Left hindlimb (tissue), 1 donor: ENCODE measurements at regions not wholly inside any gene's neighbourhood (a gene's known extent, or its start where the extent isn't known, plus 50 kb on each side); places are given as distances from the start of the nearest gene placed in this dataset.
"Not testable (repeated sequence)": the region's sequence is repeated elsewhere in the genome, so short reads cannot be mapped to it uniquely, and the experiment has no call there.

Source experiments
- DNase-seq: peaks from one replicate; pipeline ENCODE4 v3.0.0-alpha.2; 2018

GRCh38 chr18:56438480-56438879 is 199.9 kb downstream of the TXNL1 start:
- not testable (repeated sequence) for DNase-seq

- DNase-seq: no peak
Observed at GRCh38 chr18:56436651-56437050, 201.7 kb downstream of the TXNL1 start.

DNA sequence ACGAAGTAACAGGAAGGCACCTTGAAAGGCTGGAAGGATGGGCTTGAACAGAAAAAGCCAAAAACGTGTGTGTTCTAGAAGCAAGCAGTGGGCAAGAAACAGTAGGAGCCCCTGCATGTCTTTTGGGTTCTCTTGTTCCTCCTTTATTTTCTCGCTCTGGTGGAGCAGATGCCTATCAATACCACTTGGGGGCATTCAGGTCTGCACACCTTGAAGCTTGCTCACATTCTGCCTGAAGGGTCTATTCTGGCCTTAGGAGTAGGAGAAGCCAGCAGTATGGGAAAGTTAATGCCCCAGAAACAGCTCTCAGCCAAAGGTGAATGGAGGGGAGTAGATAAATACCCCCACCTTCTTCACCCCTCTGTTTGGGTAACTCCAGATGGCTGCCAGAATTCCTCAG is 204.5 kb downstream of the TXNL1 start:
- no peak for DNase-seq

DNA sequence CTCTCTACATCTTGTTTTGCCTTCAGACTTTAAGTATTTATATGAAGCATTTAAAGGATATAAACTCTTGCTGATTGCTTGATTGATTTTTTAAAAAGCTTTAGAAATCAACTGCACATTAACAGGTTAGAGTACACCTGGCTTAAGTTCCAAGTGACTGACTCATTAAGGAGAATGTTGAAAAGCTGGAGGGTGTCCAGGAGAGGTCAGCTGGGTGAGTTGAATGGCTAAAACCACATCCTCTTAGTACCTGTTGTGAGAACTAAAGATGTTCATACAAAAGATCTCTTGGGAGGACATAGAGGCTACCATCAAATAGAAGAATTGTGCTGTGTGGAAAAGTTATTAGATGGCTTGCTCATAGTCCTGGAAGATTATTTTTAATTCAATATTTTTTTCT is 206.8 kb downstream of the TXNL1 start:
- no peak for DNase-seq

GRCh38 chr18:56423626-56424025 is 214.8 kb downstream of the TXNL1 start:
- no peak for DNase-seq

DNA sequence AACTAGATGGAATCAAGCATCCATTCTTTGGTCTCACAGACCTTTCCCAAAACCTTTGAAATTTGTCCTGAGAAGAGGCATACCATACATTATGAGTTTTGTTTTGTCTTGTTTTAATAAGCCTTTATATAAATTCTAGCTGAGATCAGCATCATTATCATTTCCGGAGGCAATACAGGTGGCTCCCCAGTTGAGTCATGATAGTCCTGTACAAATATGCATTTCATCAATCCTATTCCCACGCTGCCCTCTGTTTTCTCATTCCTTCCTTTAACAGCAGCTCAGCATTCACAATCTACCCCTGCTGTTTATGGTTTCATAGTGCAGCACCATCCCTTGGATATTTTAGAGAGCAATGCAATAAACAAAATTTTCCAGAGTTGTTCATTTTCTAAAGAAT is 216.7 kb downstream of the TXNL1 start:
- DNase-seq: no peak

DNA sequence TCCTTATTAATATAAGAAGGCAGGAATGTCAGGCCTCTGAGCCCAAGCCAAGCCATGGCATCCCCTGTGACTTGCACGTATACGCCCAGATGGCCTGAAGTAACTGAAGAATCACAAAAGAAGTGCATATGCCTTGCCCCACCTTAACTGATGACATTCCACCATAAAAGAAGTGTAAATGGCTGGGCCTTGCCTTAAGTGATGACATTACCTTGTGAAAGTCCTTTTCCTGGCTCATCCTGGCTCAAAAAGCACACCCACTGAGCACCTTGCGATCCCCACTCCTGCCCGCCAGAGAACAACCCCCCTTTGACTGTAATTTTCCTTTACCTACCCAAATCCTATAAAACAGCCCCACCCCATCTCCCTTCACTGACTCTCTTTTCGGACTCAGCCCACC is 217.5 kb downstream of the TXNL1 start:
- not testable (repeated sequence) for DNase-seq

- no peak for DNase-seq
Observed at GRCh38 chr18:56414357-56414756, 224.0 kb downstream of the TXNL1 start.

- no peak for DNase-seq
Observed at GRCh38 chr18:56413862-56414261, 224.5 kb downstream of the TXNL1 start.

DNA sequence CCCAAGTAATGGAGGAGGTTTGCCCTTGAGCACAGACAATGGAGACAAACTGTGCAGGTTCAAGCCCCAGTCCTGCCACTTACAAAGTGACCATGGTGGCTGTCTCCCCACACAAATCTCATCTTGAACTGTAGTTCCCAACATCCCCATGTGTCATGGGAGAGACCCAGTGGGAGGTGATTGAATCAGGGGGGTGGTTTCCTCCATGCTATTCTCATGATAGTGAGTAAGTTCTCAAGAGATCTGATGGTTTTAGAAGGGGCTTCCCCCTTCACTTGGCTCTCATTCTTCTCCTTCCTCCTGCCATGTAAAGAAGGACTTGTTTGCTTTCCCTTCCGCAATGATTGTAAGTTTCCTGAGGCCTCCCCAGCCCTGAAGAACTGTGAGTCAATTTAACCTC is 225.4 kb downstream of the TXNL1 start:
- DNase-seq: no peak

DNA sequence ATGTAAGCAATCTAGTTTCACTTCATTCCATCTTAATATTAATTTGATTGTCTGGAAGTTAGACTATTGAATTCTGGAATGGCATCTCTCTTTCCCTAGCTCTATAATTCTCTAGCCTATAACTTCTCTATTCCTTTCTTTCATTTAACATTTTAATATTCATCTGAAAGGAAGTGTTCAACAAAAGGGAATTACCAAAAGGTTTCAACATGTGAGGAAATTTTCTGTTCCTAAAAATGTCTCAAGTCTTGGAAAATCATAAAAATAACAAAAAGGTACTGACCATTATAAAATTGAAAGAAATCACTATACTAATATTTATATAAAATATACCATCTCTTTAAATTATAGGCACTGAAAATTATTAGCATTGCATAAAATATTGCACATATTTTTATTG is 228.7 kb downstream of the TXNL1 start:
- DNase-seq: no peak

GRCh38 chr18:56407646-56408180 is 230.7 kb downstream of the TXNL1 start:
- DNase-seq: no peak

DNA sequence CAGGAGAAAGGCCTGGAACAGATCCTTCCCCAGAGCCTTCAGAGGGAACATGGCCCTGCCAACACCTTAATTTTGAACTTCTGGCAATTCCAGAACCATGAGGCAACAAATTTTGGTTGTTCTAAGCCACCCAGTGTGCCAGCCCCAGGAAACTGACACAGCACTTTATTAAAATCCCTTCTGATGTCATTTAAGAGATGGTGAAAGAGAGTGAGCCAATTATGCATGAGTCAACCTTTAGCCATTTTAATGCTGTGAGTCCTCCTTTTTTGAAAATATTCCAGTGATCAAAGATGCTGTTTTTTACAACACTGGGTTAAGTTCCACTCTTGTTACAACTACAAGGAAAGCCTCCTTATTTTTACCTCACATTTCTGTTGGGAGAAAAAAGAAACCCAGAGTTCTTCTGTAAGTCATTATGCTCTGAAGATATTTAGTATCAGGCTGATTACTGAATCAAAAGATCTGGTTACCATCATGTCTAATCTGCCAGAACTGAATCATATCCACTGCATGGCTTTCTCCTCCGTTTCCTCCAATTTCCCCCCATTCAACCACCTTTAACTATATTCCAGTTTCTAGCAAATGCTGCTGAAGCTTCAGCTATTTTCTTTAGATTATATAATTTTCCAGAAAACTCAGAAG is 235.4 kb downstream of the TXNL1 start:
- no peak for DNase-seq

GRCh38 chr18:56393870-56394269 is 244.5 kb downstream of the TXNL1 start:
- no peak for DNase-seq

DNA sequence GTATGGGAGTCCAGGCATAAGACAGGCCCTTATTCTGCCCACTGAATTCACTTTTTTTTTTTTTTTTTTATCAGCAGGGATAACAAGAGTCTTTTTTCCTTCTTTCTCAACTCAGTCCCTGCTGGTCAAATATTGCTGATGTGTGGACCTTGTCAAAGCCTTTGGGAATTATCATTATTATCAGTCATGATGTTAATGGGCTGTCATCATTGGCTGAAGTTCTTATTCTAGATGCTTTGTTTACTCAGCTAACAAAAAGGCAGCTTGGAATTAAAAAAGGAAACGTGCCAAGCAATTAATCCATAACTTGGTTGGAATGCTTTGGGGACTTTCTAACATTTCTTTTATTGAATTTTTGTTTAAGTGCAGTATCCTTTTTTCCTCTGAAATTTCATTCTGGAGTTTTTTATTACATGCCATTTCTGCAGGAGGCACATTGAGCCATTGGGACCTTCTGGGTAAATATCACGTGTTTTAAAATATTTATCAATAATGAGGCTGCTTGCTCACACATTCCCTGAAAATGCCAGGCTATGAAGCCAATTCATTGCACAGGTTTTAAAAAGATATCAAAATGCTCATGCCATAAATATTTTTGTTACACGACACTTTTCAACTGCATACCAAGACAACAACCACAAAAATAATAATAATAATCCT is 246.3 kb downstream of the TXNL1 start:
- no peak for DNase-seq

GRCh38 chr18:56390626-56391025 is 247.8 kb downstream of the TXNL1 start:
- DNase-seq: no peak

- DNase-seq: no peak
Observed at GRCh38 chr18:56389190-56389589, 249.2 kb downstream of the TXNL1 start.

DNA sequence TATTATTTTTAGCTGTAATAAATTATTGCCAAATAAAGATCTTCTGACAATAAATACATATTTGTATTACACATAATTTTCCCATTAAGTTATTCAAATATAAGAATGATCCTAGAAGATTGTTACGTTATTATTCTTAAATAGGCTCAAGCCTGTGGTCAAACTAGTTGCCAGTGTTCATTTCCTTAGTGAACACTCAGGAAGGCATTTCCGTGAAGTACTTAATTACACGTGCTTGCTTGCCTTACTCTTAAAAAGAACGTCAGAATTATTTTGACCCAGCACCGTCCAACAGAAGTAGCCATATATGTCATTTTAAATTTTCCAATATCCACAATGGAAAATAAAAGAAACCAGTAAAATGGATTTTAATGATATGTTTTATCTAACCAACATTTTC is 249.8 kb downstream of the TXNL1 start:
- no peak for DNase-seq

DNA sequence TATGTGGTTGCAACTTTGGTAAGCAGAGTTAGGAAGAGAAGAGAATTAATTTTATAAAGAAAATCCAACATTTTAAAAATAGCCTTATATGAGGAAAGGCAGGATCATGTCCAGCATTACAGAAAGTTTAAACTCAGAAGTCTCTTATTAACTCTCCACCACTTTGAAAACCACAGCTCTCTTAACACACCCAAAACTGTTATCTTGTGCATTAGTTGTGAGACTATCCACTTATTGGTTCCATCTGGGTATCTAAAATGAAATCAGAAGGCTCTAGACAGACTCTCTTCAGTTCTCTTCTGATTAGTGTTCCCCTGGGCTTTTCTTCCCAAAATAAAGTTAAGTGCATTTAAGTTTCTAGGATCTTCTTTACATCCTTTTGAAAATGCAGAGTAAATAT is 251.5 kb downstream of the TXNL1 start:
- no peak for DNase-seq

- DNase-seq: no peak
Observed at GRCh38 chr18:56383349-56383748, 255.0 kb downstream of the TXNL1 start.

- no peak for DNase-seq
Observed at GRCh38 chr18:56382541-56382940, 255.9 kb downstream of the TXNL1 start.

GRCh38 chr18:56381196-56381595 is 257.2 kb downstream of the TXNL1 start:
- DNase-seq: no peak

- DNase-seq: no peak
Observed at GRCh38 chr18:56380685-56381084, 257.7 kb downstream of the TXNL1 start.

DNA sequence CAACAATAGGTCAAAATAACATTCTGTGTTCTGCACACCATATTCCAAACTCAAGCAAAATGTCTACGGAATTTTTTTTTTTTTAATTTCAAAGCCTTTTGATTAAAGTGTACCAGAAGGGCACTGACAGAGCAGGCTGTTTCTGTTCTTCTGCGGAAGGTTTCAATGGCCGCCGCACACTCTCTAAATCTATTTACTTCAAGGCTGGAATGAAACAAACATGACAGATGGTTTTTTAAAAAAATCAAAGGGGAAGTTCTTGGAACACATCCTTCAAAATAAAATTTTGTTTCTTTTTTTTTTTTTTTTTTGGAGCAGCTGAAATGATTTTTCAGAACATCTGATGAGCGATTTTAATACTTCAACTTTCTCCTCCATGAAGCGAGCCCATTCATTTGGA is 259.1 kb downstream of the TXNL1 start:
- no peak for DNase-seq

GRCh38 chr18:56377231-56377630 is 261.2 kb downstream of the TXNL1 start:
- DNase-seq: no peak
